A549 (cell line): ENCODE measurements at regions not wholly inside any gene's neighbourhood (a gene's known extent, or its start where the extent isn't known, plus 50 kb on each side); places are given as distances from the start of the nearest gene placed in this dataset.

ENCODE experiments used
- ATAC-seq, 2 experiments: fragments of 200-7000 bp in 1 of 2; fragments of >200 bp in 1 of 2; cut with Nextera tagmentation in 1 of 2; cut with Tn5 transposase in 1 of 2; 3 replicates each; pipeline versions ENCODE4 v1.8.0 to v1.9.1; 2018 to 2020; ENCODE audit warnings: mild to moderate bottlenecking in 1 of 2, moderate library complexity in 1 of 2
- CTCF ChIA-PET: fragments of 300-600 bp; sonication (Branson Sonifier 250); formaldehyde crosslinking; extraction: SDS; loops from one replicate; lab custom pipeline; 2021; ENCODE audit warnings: antibody characterized with exemption, inconsistent platforms; lab: Yijun Ruan, JAX
- POLR2A ChIA-PET: fragments of 350-600 bp; formaldehyde crosslinking; extraction: SDS; loops from one replicate; lab custom pipeline; 2021; ENCODE audit warnings: antibody characterized with exemption, inconsistent platforms; lab: Yijun Ruan, JAX
- DNase-seq, 2 experiments: peaks; one replicate each; pipeline versions ENCODE4 v3.0.0 to v3.0.0-alpha.2; 2011 to 2016; ENCODE audit warnings: low read depth in 1 of 2, low spot score in 1 of 2
- FAIRE-seq: peaks from 2 replicates; lab custom pipeline; 2011; peaks lifted over from hg19 to GRCh38; lab: Jason Lieb, UNC
- H3K27ac ChIP-seq, 2 experiments: fragments of >200 bp; sonication (Bioruptor Twin); formaldehyde crosslinking; 3 replicates each; pipeline ENCODE4 v1.5.1; 2016 to 2017
- H3K4me1 ChIP-seq: fragments of >200 bp; sonication (Bioruptor Twin); formaldehyde crosslinking; 3 replicates; pipeline ENCODE4 v1.6.1; 2016
- H3K4me2 ChIP-seq: fragments of >200 bp; sonication (Bioruptor Twin); formaldehyde crosslinking; 3 replicates; pipeline ENCODE4 v1.6.1; 2016
- H3K4me3 ChIP-seq: fragments of >200 bp; sonication (Bioruptor Twin); formaldehyde crosslinking; 3 replicates; pipeline ENCODE4 v1.5.1; 2016
- H3K9me3 ChIP-seq: fragments of >200 bp; sonication (Bioruptor Twin); formaldehyde crosslinking; 3 replicates; pipeline ENCODE4 v1.6.1; 2016
- EHMT2 ChIP-seq: fragments of 200-600 bp; sonication (generic); IDR thresholded peaks from 2 replicates; pipeline ENCODE4 v1.6.1; 2016; ENCODE audit warnings: antibody characterized with exemption, low read depth, mild to moderate bottlenecking, moderate library complexity
- FOXS1 ChIP-seq: fragments of 250-450 bp; sonication (Bioruptor Pico); IDR thresholded peaks from 2 replicates; pipeline ENCODE4 v1.5.0; 2020; ENCODE audit warnings: mild to moderate bottlenecking, moderate library complexity
- JUN ChIP-seq, 2 experiments: fragments of >200 bp; sonication (Bioruptor Twin); formaldehyde crosslinking; IDR thresholded peaks; 2 replicates in 1 of 2; 3 replicates in 1 of 2; pipeline ENCODE4 v1.6.1; 2016 to 2017
- MAZ ChIP-seq: fragments of 150-350 bp; IDR thresholded peaks from 2 replicates; pipeline ENCODE4 v1.6.1; 2014; ENCODE audit warnings: antibody characterized with exemption, low read depth, low read length, borderline replicate concordance
- NPAS2 ChIP-seq: fragments of 250-450 bp; sonication (Bioruptor Pico); IDR thresholded peaks from 2 replicates; pipeline ENCODE4 v1.8.0; 2022; ENCODE audit warnings: mild to moderate bottlenecking, moderate library complexity, borderline replicate concordance
- RFX5 ChIP-seq: fragments of 450-650 bp; IDR thresholded peaks from 2 replicates; pipeline ENCODE4 v1.7.1; 2014; ENCODE audit warnings: antibody characterized with exemption, mild to moderate bottlenecking, moderate library complexity
- SREBF2 ChIP-seq: fragments of 450-650 bp; IDR thresholded peaks from 2 replicates; pipeline ENCODE4 v1.6.1; 2014; ENCODE audit warnings: mild to moderate bottlenecking, moderate library complexity
- TFCP2L1 ChIP-seq: fragments of 250-450 bp; sonication (Bioruptor Pico); IDR thresholded peaks from 2 replicates; pipeline ENCODE4 v1.5.0; 2021; ENCODE audit warnings: mild to moderate bottlenecking
- TP53 ChIP-seq: fragments of 250-450 bp; sonication (Bioruptor Pico); IDR thresholded peaks from 2 replicates; pipeline ENCODE4 v1.5.0; 2021; ENCODE audit warnings: mild to moderate bottlenecking, moderate library complexity
- ZFP36 ChIP-seq: fragments of 450-650 bp; IDR thresholded peaks from 2 replicates; pipeline ENCODE4 v1.6.1; 2014; ENCODE audit warnings: borderline replicate concordance; ENCODE audit not compliant: partially characterized antibody
- ZNF302 ChIP-seq: fragments of 250-450 bp; sonication (Bioruptor Pico); IDR thresholded peaks from 2 replicates; pipeline ENCODE4 v1.9.0; 2021; ENCODE audit warnings: inconsistent platforms, mild to moderate bottlenecking, moderate library complexity
- ZSCAN20 ChIP-seq: fragments of 250-450 bp; sonication (Bioruptor Pico); IDR thresholded peaks from 2 replicates; pipeline ENCODE4 v1.8.0; 2022; ENCODE audit warnings: mild to moderate bottlenecking, moderate library complexity
- WGBS: methylation state at CpG from one replicate; pipeline ENCODE4 v1.1.6; 2017; ENCODE audit errors: missing lambda C conversion rate; 5-methylcytosine and 5-hydroxymethylcytosine counted together
- TF ChIP-seq, protein P1 (sequence below): fragments of >200 bp; sonication (Bioruptor Twin); formaldehyde crosslinking; IDR thresholded peaks from 3 replicates; pipeline ENCODE4 v1.5.1; 2016
- TF ChIP-seq, protein P2 (sequence below): fragments of 250-450 bp; sonication (Bioruptor Pico); IDR thresholded peaks from 2 replicates; pipeline ENCODE4 v1.5.0; 2020; ENCODE audit warnings: low read depth, mild to moderate bottlenecking, moderate library complexity
- TF ChIP-seq, protein P3 (sequence below): IDR thresholded peaks from 2 replicates; pipeline ENCODE4 v1.6.1; 2012
- TF ChIP-seq, protein P4 (sequence below): fragments of 200-600 bp; sonication (generic); IDR thresholded peaks from 2 replicates; pipeline ENCODE4 v1.6.1; 2016; ENCODE audit warnings: antibody characterized with exemption, mild to moderate bottlenecking, moderate library complexity

DNA sequence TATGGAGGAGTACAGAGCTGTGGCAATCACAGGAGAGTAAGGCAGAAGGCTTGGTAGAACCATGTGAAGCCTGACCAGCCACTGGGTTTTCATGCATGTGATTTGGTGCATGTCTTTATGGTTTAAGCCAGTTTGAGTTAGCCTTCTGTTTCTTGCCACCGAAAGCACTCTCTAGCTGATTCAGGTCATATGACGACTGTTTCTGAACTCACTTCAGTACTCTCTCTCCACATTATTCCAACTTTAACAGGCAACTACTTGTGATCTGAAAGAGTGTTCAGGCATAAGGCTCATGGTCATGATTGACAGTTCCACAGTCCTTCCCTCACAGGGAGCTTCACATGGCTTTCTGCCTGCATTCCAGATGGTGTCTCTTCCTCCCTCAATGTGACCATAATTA is 63.3 kb upstream of the TAB2 start (continued):
- TF ChIP-seq, protein P1, sequence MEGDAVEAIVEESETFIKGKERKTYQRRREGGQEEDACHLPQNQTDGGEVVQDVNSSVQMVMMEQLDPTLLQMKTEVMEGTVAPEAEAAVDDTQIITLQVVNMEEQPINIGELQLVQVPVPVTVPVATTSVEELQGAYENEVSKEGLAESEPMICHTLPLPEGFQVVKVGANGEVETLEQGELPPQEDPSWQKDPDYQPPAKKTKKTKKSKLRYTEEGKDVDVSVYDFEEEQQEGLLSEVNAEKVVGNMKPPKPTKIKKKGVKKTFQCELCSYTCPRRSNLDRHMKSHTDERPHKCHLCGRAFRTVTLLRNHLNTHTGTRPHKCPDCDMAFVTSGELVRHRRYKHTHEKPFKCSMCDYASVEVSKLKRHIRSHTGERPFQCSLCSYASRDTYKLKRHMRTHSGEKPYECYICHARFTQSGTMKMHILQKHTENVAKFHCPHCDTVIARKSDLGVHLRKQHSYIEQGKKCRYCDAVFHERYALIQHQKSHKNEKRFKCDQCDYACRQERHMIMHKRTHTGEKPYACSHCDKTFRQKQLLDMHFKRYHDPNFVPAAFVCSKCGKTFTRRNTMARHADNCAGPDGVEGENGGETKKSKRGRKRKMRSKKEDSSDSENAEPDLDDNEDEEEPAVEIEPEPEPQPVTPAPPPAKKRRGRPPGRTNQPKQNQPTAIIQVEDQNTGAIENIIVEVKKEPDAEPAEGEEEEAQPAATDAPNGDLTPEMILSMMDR: no peak
- TF ChIP-seq TFCP2L1 (CRISPR knock-in tag) (no peak), FOXS1 (CRISPR knock-in tag) (no peak), ZSCAN20 (CRISPR knock-in tag) (no peak)
- TF ChIP-seq, protein P2, sequence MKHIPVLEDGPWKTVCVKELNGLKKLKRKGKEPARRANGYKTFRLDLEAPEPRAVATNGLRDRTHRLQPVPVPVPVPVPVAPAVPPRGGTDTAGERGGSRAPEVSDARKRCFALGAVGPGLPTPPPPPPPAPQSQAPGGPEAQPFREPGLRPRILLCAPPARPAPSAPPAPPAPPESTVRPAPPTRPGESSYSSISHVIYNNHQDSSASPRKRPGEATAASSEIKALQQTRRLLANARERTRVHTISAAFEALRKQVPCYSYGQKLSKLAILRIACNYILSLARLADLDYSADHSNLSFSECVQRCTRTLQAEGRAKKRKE: no peak

DNA sequence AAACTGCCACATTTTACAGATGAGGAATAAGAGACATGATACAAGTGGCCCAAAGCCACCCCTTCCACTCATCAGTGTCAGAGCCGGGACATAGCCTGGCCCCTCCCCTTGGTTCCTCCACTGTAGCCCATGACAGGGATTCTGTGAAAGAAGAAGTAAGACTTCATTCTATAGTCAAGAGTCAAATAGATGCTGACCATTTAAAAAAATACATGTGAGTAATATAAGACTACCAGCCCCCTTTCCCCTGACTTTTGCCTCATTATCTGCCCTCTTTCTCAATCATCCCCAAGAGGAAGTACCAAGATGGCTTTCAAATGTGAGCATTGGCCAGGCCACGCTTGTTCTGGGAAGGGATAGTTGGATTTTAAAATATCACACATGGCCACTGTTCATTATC is 57.8 kb upstream of the TAB2 start:
- Histone ChIP-seq H3K9me3 (no peaks in the 10 kb centered on the region), H3K27ac (no peak overlapping the region), H3K4me1 (no peaks in the 10 kb centered on the region), H3K4me2 (no peak overlapping the region), H3K4me3 (no peak overlapping the region)
- WGBS: 80% methylated on average over 2 of the region's 2 CpGs
- POLR2A ChIA-PET: no interaction called here
- CTCF ChIA-PET: no interaction called here
- FAIRE-seq (no peak), DNase-seq (no peak), ATAC-seq (no peak)
- TF ChIP-seq JUN (IDR thresholded peaks at IDR 0.05): no peak
- TF ChIP-seq RFX5: no peak

DNA sequence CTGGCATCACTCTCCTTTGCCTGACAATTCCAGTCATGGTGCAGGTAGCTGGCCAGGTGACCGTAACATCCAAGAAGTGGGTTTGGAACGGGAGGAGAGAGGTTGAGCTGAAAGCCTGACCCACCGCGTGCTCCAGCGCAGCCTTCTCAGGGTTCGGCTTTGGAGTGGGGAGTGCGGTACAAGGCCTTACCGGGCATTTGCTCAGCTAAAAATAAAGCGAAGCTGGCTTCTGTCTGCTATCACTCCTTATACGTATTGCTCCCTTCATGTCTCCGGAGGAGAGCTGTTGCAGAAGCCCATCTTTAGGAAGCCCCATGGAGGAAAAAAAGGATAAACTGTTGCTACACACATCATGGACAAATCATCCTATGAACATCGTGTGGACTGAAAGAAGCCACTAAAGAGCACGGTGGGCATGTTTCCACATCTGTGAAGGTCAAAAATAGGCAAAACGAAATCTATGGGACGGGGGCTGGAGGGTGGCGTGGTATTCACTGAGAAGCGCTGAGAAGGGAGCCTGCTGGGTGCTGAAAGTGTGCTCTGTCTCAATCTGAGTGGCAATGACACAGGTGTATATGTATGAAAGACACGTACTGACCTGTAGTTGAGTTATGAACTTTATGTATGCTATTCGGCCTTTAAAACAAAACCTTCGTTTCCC is 57.2 kb upstream of the TAB2 start:
- CTCF ChIA-PET: interaction anchor here (0.9 kb wide), 1 partner anchor 9 kb away, joined by 3 read pairs; no protein-coding TSS in a partner anchor
- Histone ChIP-seq H3K4me1 (no peaks in the 10 kb centered on the region), H3K9me3 (no peaks in the 10 kb centered on the region), H3K4me3 (no peak overlapping the region), H3K4me2 (no peak overlapping the region), H3K27ac (no peak overlapping the region)
- WGBS: 85% methylated on average over 20 of the region's 20 CpGs
- no peak for DNase-seq
- TF ChIP-seq EHMT2 (no peak), SREBF2 (no peak), TP53 (no peak), NPAS2 (no peak), MAZ (no peak), ZNF302 (CRISPR knock-in tag) (no peak), ZFP36 (no peak)
- TF ChIP-seq, protein P1: no peak
- TF ChIP-seq, protein P3, sequence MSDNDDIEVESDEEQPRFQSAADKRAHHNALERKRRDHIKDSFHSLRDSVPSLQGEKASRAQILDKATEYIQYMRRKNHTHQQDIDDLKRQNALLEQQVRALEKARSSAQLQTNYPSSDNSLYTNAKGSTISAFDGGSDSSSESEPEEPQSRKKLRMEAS: no peak
- TF ChIP-seq, protein P4, sequence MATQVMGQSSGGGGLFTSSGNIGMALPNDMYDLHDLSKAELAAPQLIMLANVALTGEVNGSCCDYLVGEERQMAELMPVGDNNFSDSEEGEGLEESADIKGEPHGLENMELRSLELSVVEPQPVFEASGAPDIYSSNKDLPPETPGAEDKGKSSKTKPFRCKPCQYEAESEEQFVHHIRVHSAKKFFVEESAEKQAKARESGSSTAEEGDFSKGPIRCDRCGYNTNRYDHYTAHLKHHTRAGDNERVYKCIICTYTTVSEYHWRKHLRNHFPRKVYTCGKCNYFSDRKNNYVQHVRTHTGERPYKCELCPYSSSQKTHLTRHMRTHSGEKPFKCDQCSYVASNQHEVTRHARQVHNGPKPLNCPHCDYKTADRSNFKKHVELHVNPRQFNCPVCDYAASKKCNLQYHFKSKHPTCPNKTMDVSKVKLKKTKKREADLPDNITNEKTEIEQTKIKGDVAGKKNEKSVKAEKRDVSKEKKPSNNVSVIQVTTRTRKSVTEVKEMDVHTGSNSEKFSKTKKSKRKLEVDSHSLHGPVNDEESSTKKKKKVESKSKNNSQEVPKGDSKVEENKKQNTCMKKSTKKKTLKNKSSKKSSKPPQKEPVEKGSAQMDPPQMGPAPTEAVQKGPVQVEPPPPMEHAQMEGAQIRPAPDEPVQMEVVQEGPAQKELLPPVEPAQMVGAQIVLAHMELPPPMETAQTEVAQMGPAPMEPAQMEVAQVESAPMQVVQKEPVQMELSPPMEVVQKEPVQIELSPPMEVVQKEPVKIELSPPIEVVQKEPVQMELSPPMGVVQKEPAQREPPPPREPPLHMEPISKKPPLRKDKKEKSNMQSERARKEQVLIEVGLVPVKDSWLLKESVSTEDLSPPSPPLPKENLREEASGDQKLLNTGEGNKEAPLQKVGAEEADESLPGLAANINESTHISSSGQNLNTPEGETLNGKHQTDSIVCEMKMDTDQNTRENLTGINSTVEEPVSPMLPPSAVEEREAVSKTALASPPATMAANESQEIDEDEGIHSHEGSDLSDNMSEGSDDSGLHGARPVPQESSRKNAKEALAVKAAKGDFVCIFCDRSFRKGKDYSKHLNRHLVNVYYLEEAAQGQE: no peak
- POLR2A ChIA-PET: no interaction called here
- FAIRE-seq: no peak
- no peak for ATAC-seq
